NCI-H2107 (cell line): ENCODE measurements at regions not wholly inside any gene's neighbourhood (a gene's known extent, or its start where the extent isn't known, plus 50 kb on each side); places are given as distances from the start of the nearest gene placed in this dataset.
"Not testable (repeated sequence)": the region's sequence is repeated elsewhere in the genome, so short reads cannot be mapped to it uniquely, and the experiment has no call there.

Source experiments
- DNase-seq: peaks from one replicate; lab custom pipeline; 2025; lab: John Stamatoyannopoulos, UW

DNA sequence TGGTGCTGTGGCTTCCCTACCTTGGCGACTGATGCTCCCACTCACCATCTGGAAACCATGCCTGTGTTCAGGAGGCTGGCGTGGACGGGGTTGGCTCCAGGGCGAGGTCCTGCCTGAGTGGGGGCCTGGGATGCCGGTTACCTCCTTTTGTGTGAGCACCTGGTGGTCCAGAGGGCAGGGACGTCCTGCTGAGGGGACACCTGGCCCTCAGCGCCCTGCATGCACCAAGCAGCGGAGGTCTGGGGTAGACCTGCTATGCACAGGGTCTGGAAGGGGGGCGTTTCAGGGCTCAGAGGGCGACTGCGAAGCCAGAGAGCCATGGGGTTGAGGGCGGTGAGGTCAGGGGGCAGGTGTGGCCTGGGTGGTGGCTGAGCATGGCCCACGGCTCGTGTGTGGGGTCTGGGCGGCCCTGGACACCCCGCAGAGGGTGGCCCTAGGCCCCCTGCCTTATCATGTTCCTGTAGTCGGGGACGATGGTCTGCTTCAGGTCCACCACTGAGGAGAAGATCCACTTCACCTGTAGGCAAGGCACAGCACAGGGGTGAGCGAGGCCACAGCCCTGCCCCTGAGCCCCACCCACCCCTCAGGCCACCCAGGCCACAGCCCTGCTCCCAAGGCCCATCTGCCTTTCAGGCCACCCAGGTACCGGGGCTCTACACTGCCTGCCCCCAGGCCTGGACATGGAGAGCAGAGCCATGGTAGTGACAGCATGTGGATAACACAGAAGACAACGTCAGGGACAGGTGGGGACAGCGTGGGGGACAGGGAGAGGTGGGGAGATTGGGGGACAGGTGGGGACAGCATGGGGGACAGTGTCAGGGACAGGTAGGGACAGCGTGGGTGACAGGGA lies 95.3 kb downstream of the TMEM121 start:
- not testable (repeated sequence) for DNase-seq

DNA sequence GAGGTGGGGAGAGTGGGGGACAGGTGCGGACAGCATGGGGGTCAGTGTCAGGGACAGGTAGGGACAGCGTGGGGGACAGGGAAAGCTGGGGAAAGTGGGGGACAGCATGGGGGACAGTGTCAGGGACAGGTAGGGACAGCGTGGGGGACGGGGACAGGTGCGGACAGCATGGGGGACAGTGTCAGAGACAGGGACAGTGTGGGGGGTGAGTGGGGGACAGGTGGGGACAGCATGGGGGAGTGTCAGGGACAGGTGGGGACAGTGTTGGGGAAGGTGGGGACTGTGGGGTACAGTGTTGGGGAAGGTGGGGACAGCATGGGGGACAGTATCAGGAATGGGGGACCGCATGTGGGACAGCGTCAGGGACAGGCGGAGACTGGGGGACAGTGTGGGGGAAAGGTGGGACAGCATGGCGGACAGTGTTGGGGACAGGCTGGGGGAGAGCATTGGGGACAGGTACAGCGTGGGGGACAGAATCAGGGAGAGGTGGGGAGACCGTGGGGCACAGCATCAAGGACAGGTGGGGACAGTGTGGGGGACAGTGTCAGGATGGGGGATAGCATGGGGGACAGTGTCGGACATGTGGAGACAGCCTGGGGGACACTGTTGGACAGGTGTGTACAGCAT lies 96.1 kb downstream of the TMEM121 start:
- no peak for DNase-seq

DNA sequence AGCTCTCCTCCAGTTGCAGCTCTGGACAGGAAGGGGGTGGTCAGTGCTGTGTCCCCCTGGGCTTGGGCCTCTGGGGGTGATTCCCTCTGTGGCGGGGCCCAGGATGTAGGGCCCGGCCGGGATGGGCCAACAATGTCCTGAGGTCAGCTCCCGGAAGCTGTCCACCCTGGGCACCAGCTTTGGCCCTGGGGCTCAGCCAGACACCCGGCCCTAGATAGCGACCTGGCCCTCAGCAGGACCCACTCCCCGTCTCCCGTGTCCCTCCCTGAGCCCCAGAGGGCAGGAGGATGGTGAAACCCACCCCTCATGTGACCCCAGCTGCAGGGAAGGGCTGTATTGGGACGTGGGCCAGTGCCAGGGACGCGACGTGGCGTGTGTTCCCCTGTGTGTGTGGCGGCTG lies 96.8 kb downstream of the TMEM121 start:
- DNase-seq, result not testable (repeated sequence)

- DNase-seq, result not testable (repeated sequence)
These were observed 98.0 kb downstream of the TMEM121 start for GRCh38 chr14:105624346-105624745.

DNA sequence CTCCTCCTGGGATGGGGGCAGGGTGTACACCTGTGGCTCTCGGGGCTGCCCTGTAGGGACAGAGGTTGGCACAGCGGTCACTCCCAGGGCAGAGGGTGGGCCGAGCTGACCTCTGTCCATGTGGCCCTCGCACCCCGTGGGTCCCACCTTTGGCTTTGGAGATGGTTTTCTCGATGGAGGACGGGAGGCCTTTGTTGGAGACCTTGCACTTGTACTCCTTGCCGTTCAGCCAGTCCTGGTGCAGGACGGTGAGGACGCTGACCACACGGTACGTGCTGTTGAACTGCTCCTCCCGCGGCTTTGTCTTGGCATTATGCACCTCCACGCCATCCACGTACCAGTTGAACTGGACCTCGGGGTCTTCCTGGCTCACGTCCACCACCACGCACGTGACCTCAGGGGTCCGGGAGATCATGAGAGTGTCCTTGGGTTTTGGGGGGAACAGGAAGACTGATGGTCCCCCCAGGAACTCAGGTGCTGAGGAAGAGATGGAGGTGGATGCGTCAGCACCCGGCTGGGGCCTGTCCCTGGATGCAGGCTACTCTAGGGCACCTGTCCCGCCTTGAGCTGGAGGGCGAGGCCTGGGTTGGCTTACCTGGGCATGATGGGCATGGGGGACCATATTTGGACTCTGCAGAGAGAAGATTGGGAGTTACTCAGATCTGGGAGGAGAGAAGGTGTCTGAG lies 98.5 kb downstream of the TMEM121 start:
- DNase-seq, result not testable (repeated sequence)

GRCh38 chr14:105625448-105625847 lies 99.1 kb downstream of the TMEM121 start:
- DNase-seq, result not testable (repeated sequence)

GRCh38 chr14:105626111-105626510 lies 99.7 kb downstream of the TMEM121 start:
- not testable (repeated sequence) for DNase-seq

DNA sequence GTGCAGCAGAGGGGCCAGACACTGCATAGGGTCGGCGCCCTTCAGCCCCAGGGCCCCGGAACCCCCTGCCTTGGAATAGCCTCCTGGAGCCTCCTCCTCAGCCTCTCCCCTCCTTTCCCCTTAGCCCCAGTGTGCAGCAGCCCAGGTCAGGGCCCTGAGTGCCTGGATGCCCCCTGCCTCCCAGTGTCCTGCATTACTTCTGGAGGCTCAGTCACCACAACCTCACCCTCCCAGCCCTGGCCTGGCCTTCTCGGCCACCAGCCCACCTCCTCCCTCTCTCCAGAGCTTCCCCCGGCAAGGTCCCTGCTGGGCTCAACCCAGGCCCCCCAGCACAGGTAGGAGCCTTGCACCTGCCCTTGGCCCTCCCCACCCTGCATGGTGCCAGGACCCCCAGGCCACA lies 100.3 kb downstream of the TMEM121 start:
- not testable (repeated sequence) for DNase-seq

DNA sequence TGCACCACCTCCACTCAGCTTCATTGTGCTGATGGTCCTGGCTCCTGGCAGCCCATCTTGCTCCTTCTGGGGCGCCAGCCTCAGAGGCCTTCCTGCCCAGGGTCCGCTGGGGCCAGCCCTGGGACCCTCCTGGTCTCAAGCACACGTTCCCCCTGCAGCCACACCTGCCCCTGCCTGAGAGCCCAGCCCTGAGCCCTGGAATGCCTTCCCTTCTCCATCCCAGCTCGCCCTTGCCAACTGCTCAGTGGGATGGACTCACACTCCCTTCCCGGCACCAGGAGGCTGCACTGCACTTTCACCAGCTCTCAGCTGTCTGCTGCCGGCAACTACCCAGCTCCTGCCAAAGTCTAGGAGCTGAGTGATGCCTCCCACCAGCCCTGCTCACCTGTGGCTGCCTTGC lies 100.9 kb downstream of the TMEM121 start:
- not testable (repeated sequence) for DNase-seq

DNA sequence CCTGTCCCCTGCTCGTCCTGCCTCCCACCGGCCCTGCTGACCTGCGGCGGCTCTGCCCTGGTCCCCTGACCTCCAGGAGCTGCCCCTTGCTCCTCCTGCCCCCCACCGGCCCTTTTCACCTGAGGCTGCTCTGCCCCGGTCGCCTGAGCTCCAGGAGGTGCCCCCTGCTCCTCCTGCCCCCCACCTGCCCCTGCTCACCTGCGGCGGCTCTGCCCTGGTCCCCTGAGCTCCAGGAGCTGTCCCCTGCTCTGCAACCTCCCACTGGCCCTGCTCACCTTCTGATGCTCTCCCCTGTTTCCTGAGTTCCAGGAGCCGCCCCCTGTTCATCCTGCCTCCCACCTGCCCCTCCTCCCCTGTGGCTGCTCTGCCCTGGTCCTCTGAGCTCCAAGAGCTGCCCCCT lies 101.3 kb downstream of the TMEM121 start:
- no peak for DNase-seq

DNA sequence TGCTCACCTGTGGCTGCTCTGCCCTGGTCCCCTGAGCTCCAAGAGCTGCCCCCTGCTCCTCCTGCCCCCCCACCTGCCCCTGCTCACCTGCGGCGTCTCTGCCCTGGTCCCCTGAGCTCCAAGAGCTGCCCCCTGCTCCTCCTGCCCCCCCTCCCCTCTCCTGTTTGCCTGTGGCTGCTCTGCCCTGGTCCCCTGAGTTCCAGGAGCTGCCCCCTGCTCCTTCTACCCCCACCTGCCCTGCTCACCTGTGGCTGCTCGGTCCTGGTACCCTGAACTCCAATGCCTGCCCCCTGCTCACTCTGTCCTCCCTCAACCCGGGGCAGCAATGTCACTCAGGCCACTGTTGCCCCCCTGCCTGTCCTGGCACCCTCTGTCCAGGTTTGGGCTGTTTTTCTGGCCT lies 101.7 kb downstream of the TMEM121 start:
- not testable (repeated sequence) for DNase-seq

- not testable (repeated sequence) for DNase-seq
These were observed 102.2 kb downstream of the TMEM121 start for GRCh38 chr14:105628531-105629067.

DNA sequence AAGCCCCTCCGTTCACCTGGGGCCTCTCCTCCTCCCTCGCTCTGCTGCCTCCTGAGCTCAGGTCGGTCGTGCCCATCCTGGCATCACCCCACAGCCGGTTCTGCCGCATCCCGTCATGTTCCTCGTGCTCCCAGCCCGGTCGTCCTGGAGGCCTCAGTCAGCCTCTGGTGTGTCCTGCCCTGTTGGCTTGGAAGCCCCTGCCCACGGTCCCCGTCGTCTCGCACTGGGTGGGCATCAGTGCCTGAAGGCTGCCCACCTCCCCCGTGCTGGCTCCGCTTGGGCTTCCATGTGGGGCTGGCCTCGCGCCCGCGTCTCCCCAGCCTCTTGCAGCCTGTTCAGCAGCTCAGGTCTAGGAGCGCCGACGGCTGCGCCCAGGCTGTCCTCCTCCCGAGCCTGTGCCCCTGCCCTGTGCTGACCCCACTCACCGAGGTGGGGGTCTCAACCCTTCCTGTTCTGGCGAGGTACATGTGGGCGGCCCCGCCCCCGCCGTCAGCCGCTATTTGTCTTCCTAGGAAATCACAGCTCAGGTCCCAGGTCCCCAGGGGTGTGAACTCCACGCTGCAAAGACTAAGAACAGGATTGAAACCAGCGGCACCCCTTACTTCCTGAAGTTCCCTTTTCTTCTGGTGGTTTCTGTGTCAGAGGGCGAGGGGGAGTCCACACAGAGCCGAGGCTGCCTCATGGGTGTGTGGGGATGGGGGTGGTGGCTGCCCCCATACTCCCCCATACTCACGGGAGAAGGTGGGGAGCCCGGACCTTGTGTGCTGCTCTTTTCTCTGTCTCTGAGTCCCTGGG lies 102.9 kb downstream of the TMEM121 start:
- DNase-seq, result not testable (repeated sequence)

DNA sequence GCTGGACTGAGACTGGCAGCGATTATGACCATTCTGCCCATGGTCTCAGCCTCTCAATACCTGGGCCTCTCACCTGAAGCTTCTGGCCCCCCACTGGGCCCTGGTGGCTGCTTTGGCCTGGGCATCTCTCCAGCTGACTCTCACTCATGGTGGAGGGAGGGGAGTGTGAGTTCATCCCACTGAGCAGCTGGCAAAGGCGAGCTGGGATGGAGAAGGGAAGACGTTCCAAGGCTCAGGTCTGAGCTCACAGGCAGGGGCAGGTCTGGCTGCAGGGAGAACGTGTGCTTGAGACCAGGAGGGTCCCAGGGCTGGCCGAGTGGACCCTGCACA lies 103.5 kb downstream of the TMEM121 start:
- no peak for DNase-seq

DNA sequence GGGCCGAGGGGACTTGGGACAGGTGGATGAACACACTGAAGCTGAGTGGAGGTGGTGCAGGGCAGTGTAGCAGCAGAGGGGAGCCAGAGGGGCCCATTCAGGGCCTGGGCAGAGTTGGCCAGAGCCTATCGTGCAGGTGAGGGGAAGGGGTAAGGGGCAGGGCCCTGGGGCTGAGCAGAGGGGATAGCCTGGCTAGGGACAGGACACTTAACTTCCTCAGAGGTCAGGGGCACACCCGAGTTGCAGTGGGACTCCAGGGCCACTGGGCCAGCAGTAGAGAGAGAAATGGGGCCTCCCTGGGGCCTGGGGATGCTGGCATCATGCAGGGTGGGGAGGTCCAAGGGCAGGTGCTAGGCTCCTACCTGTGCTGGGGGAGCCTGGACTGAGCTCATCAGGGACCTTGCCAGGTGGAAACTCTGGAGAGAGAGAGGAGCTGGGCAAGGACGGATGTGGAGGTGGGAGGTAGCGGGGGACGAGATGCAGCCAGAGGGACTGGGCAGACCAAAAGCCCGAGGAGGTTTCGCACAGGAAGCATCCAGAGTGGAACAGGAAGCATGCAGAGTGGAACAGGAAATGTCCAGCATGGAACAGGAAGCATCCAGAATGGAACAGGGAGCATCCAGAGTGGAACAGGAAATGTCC lies 104.0 kb downstream of the TMEM121 start:
- DNase-seq, result not testable (repeated sequence)

DNA sequence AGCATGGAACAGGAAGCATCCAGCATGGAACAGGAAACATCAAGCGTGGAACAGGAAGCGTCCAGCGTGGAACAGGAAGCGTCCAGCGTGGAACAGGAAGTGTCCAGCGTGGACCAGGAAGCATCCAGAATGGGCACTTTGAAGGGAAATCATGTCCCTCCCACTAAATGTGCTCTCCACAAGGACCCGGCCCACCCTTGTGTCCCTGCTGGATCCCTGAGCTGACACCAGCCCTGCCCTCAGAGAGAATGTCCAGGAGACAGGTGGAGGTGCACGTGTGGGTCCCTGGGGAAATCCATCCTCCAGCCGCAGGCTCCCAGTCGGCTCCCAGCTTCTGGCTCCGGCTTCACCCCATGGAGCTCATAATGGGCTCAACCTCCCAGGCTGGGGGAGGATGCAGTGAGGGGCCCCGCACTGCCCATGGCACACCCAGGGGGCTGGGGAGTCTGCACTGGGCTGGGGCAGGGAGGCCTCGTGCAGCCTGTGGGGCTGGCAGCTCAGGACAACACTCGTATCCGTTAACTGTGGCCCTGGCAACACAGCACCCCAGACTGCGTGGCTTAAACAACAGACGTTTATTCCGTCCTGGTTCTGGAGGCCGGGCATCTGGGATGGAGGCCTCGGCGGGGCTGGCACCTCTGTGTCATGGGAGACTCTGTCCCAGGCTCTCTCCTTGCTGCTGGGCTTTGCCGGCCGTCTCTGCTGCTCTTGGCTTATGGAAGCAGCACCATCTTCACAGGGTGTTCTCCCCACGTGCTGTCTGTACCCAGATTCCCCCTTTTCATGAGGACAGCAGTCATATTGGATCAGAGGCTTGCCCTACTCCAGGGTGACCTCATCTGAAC lies 104.8 kb downstream of the TMEM121 start:
- DNase-seq, result not testable (repeated sequence)

GRCh38 chr14:105632010-105632409 lies 105.6 kb downstream of the TMEM121 start:
- no peak for DNase-seq

DNA sequence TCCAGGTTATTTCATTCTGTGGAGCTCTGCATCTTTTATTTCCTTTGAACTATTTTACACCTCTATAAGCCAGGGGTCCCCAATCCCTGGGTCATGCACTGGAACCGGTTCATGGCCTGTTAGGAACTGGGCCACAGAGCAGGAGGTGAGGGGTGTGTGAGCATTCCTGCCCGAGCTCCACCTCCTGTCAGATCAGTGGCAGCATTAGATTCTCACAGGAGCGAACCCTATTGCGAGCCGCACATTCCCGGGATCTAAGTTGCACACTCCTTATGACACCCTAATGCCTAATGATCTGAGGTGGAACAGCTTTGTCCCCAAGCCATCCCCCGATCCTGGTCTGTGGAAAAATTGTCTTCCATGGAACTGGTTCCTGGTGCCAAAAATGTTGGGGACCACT lies 107.2 kb downstream of the TMEM121 start:
- DNase-seq, result not testable (repeated sequence)

- no peak for DNase-seq
These were observed 109.2 kb downstream of the TMEM121 start for GRCh38 chr14:105635560-105635959.

GRCh38 chr14:105636021-105636420 lies 109.6 kb downstream of the TMEM121 start:
- DNase-seq, result not testable (repeated sequence)
